ENCODE measurements at regions not wholly inside any gene's neighbourhood (a gene's known extent, or its start where the extent isn't known, plus 50 kb on each side); places are given as distances from the start of the nearest gene placed in this dataset.

- no peak for DNase-seq (ENCODE audit: low read depth)
- TF ChIP-seq CTCF (IDR thresholded peaks at IDR 0.05; ENCODE audit: insufficient read depth, low read depth, low read length, missing control alignments), result no peak
- H3K4me3 ChIP-seq (ENCODE audit: low read depth, low read length), result no peak overlapping the region
Observed at GRCh38 chr4:188697243-188697642, 558.0 kb downstream of the TRIML1 start.

GRCh38 chr4:188701952-188702351 is 562.7 kb downstream of the TRIML1 start:
- no peak overlapping the region for H3K4me3 ChIP-seq (ENCODE audit: low read depth, low read length)
- DNase-seq (ENCODE audit: low read depth), result no peak
- TF ChIP-seq CTCF (IDR thresholded peaks at IDR 0.05; ENCODE audit: insufficient read depth, low read depth, low read length, missing control alignments), result no peak

GRCh38 chr4:188704288-188704687 is 565.0 kb downstream of the TRIML1 start:
- DNase-seq (ENCODE audit: low read depth), result no peak
- TF ChIP-seq CTCF (IDR thresholded peaks at IDR 0.05; ENCODE audit: insufficient read depth, low read depth, low read length, missing control alignments), result no peak
- H3K4me3 ChIP-seq (ENCODE audit: low read depth, low read length), result no peak overlapping the region

GRCh38 chr4:188707036-188707435 is 567.8 kb downstream of the TRIML1 start:
- no peak overlapping the region for H3K4me3 ChIP-seq (ENCODE audit: low read depth, low read length)
- TF ChIP-seq CTCF (IDR thresholded peaks at IDR 0.05; ENCODE audit: insufficient read depth, low read depth, low read length, missing control alignments), result no peak

GRCh38 chr4:188714501-188714900 is 575.3 kb downstream of the TRIML1 start:
- no peak overlapping the region for H3K4me3 ChIP-seq (ENCODE audit: low read depth, low read length)
- no peak for DNase-seq (ENCODE audit: low read depth)
- no peak for TF ChIP-seq CTCF (IDR thresholded peaks at IDR 0.05; ENCODE audit: insufficient read depth, low read depth, low read length, missing control alignments)

More at GRCh38 chr4:188707036-188707435, 567.8 kb downstream of the TRIML1 start:
- DNase-seq (ENCODE audit: low read depth), result no peak

GRCh38 chr4:188714907-188715306 is 575.7 kb downstream of the TRIML1 start:
- no peak for TF ChIP-seq CTCF (IDR thresholded peaks at IDR 0.05; ENCODE audit: insufficient read depth, low read depth, low read length, missing control alignments)
- no peak for DNase-seq (ENCODE audit: low read depth)
- no peak overlapping the region for H3K4me3 ChIP-seq (ENCODE audit: low read depth, low read length)

- no peak overlapping the region for H3K4me3 ChIP-seq (ENCODE audit: low read depth, low read length)
- DNase-seq (ENCODE audit: low read depth), result no peak
- TF ChIP-seq CTCF (IDR thresholded peaks at IDR 0.05; ENCODE audit: insufficient read depth, low read depth, low read length, missing control alignments), result no peak
Observed at GRCh38 chr4:188717661-188718060, 578.4 kb downstream of the TRIML1 start.
